GM18505 (cell line): ENCODE measurements at regions not wholly inside any gene's neighbourhood (a gene's known extent, or its start where the extent isn't known, plus 50 kb on each side); places are given as distances from the start of the nearest gene placed in this dataset.
A peak's percentile ranks its signal among the peaks of the same experiment; 100 is the strongest.
"Not testable (repeated sequence)": the region's sequence is repeated elsewhere in the genome, so short reads cannot be mapped to it uniquely, and the experiment has no call there.

Experiments
- ATAC-seq: cut with Tn5 transposase; IDR thresholded peaks from one replicate; pipeline ENCODE4 v1.9.1; 2021; ENCODE audit not compliant: unreplicated experiment
- POLR2A ChIP-seq: IDR thresholded peaks from 4 replicates; pipeline ENCODE4 v1.6.1; 2011; ENCODE audit warnings: borderline replicate concordance; ENCODE audit not compliant: insufficient read depth, insufficient read length; ENCODE audit errors: extremely low read depth

- ATAC-seq, result peak; percentile 66
Observed at GRCh38 chr1:103958699-103959098, 209.0 kb downstream of the AMY1C start.

GRCh38 chr1:103959565-103959964, 209.9 kb downstream of the AMY1C start:
- TF ChIP-seq POLR2A, result no peak
- no peak for ATAC-seq

More at GRCh38 chr1:103958699-103959098, 209.0 kb downstream of the AMY1C start:
- no peak for TF ChIP-seq POLR2A

DNA sequence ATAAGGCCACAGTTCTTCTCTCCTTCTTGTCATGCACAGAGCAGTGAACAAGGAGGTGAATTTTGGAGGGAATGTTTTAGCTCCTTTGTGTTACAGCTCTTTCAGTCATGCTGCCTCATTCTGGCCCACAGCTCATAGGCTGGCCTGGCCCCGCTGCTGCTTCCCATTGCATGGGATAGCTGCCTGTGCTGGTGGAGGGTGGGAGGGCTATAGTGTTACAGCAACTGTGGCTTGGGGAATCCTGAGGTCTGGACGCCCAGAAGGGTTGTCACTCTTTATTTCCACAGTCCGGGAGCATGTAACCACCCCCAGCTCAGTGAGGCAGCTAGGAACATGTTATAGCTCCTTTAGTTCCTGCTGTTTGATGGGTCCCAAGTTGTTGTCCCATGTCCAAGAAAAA, 210.3 kb downstream of the AMY1C start:
- ATAC-seq, result no peak

DNA sequence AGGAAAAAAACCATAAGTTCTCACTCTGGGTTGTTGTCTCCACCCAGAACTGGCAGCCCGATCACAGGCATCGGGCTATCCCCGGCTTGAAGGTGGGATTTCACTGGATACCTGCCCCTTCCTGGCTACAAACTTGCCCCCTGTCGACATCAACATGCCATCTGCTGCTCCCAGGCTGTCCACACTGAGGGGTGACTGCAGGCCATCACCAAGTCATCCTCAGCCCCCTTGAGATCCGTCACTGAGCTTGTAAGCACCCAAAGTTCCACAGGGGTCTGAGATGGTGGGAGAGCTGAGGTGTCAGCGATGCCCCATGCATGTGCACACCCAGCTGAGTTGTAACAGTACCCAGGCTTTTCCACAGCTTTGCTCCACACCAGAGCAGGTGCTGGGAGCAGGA, 211.0 kb downstream of the AMY1C start:
- TF ChIP-seq POLR2A, result no peak
- ATAC-seq, result no peak

More for the DNA sequence above, 210.3 kb downstream of the AMY1C start:
- no peak for TF ChIP-seq POLR2A

- ATAC-seq, result no peak
- TF ChIP-seq POLR2A, result no peak
Observed at GRCh38 chr1:103986792-103987191, 237.1 kb downstream of the AMY1C start.

DNA sequence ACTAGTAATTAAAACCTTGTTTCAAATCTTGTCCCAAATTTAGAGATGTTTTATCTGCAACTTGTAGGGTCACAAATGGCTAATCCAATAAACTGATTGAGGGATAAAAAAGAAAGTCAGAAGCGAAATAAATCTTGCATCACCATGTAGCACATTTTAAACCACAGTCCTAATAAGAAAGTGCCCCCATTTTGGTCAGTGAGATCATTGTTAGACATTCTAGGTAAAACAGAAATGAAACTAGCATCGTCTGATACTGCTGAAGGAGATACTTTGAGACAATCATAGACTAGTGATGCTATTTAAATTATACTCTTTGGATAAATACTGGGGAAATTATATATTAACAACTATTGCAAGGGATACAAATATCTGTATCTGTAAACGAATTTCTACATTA, 247.9 kb downstream of the AMY1C start:
- TF ChIP-seq POLR2A, result no peak
- no peak for ATAC-seq

DNA sequence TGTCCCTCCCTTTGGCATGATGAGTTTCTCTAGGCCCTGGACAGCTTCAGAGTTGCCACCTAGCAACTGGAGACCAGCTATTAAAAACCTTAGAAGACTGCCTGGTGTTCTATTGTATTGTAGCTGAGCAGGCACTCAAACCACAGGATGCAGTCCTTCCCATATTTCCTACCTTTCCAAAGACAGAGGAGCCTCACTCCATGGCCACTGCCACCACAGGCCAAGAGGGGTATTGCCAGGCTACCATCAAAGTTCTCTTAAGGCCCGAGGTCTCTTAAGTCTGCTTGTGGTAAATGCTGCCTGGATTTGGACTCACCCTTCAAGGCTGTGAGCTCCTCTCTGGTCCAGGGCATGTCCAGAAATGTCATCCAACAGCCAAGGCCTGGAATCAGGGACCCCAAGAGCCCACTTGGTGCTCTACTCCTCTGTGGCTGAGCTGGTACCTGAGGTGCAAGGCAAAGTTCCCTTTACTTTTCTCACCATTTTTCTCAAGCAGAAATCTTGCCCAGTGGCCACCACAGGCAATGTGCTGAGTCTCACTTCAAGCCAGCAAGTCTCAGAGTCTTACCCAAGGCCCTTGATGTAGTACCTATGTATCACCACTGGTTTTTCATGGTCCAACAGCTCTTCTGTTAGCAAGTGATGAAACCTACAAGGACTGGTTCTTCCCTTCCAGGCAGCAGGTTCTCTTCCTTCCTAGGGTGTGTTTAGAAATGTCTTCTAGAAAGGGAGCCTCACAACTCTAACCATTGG, 269.4 kb downstream of the AMY1C start:
- no peak for TF ChIP-seq POLR2A
- ATAC-seq, result peak; percentile 54

DNA sequence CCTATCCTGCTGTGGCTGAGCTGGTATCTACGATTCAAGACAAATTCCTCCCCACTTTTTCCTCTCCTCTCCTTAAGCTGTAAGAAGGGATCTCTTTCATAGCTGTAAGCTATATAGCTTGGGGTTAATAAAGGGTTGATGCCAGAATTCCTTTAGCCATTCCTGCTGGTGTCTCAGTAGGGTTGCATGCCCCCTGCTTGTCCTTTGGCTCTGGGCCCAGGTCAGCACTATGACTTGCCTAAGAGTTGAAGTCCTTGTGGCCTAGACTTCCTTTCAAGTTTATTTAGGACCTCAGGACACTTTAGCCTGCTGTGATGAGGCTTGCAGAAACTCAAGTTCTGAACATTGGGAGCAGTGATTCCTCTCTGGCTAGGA, 270.0 kb downstream of the AMY1C start:
- no peak for ATAC-seq
- no peak for TF ChIP-seq POLR2A

GRCh38 chr1:104028416-104029035, 278.8 kb downstream of the AMY1C start:
- no peak for TF ChIP-seq POLR2A
- no peak for ATAC-seq

GRCh38 chr1:104029456-104029970, 279.8 kb downstream of the AMY1C start:
- TF ChIP-seq POLR2A, result no peak
- no peak for ATAC-seq

DNA sequence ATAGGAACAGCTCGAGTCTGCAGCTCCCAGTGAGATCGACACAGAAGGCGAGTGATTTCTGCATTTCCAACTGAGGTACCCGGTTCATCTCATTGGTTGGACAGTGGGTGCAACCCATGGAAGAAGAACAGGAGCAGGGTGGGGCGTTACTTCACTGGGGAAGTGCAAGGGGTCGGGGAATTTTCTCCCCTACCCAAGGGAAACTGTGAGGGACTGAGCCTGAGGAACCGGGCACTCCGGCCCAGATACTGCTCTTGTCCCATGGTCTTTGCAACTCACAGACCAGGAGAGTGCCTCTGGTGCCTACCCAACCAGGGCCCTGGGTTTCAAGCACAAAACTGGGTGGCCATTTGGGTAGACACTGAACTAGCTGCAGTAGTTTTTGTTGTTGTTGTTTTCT, 307.1 kb downstream of the AMY1C start:
- TF ChIP-seq POLR2A, result no peak
- no peak for ATAC-seq

DNA sequence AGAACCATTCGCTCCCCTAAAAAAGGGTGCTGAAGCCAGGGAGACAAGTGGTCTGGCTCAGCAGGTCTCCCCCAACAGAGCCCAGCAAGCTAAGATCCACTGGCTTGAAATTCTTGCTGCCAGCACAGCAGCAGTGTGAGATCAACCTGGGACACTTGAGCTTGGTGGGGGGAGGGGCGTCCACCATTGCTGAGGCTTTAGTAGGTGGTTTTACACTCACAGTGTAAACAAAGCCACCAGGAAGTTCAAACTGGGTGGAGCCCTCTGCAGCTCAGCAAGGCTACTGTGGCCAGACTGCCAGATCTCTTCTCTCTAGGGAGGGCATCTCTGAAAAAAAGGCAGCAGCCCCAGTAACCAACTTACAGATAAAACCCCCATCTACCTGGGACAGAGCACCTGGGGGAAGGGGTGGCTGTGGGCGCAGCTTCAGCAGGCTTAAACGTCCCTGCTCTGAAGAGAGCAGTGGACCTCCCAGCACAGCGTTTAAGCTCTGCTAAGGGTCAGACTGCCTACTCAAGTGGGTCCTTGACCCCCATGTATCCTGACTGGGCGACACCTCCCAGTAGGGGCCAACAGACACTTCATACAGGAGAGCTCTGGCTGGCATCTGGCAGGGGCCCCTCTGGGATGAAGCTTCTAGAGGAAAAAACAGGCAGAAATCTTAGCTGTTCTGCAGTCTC, 307.7 kb downstream of the AMY1C start:
- not testable (repeated sequence) for ATAC-seq

DNA sequence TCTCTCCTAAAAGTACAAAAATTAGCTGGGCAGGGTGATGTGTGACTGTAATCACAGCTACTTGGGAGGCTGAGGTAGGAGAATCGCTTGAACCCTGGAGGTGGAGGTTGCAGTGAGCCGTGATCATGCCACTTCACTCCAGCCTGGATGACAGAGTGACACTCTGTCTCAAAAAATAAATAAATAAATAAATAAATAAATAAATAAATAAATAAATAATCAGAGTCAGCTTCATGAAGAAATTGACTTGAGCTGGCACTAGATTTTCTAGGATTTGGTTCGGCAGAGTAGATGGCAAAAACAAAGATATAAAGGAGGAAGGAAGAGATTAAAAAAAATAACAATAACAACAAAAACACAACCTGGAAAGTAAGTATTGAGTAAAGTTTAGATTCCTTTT, 311.9 kb downstream of the AMY1C start:
- ATAC-seq, result not testable (repeated sequence)

DNA sequence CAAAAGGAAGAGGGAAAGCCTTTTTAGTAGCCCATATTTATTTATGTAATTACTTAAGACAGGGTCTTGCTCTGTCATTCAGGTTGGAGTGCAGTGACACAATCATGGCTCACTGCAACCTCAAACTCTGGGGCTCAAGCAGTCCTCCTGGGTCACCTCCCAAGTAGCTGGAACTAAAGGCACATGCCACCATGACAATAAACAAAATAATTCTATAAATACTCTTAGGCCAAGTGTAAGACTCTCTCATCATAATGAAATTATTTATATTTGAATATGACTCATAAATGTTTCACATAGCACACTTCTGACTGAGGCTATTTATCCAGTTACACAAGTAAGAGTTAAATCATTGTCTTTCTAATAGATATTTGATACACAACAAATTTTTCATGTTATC, 314.7 kb downstream of the AMY1C start:
- no peak for TF ChIP-seq POLR2A
- ATAC-seq, result no peak
